Pancreas (tissue), 10 donors: ENCODE measurements at regions not wholly inside any gene's neighbourhood (a gene's known extent, or its start where the extent isn't known, plus 50 kb on each side); places are given as distances from the start of the nearest gene placed in this dataset.

Experiments used
- ATAC-seq, 4 donors: fragments of 200-7000 bp; cut with Tn5 transposase; one replicate each; pipeline versions ENCODE4 v1.8.0 to v1.9.1; 2020; ENCODE audit warnings: mild to moderate bottlenecking in 4 of 4, moderate library complexity in 4 of 4
- DNase-seq, 6 donors: peaks; one replicate each; pipeline ENCODE4 v3.0.0-alpha.2; 2020
- FAIRE-seq: peaks from 2 replicates; lab custom pipeline; 2012; peaks lifted over from hg19 to GRCh38; lab: Jason Lieb, UNC
- H3K27ac ChIP-seq, 4 donors: fragments of 200-600 bp; sonication (generic); 1 replicate in 3 of 4; 2 replicates in 1 of 4; pipeline versions ENCODE4 v1.5.0 to v1.8.0; 2020
- H3K27me3 ChIP-seq, 4 donors: fragments of 200-600 bp; one replicate each; pipeline ENCODE4 v1.8.0; 2021
- H3K36me3 ChIP-seq, 3 donors: fragments of 200-600 bp; sonication (generic) in 1 of 3; one replicate each; pipeline versions ENCODE4 v1.5.0 to v1.8.0; 2020 to 2021
- H3K4me1 ChIP-seq, 3 donors: fragments of 200-600 bp; one replicate each; pipeline ENCODE4 v1.8.0; 2021
- H3K4me3 ChIP-seq, 4 donors: fragments of 200-600 bp; sonication (generic) in 2 of 4; one replicate each; pipeline versions ENCODE4 v1.5.0 to v1.8.0; 2020 to 2021
- H3K9me3 ChIP-seq, 4 donors: fragments of 200-600 bp; one replicate each; pipeline ENCODE4 v1.8.0; 2021
- CTCF ChIP-seq, 4 donors: fragments of 200-600 bp; sonication (generic) in 3 of 4; IDR thresholded peaks; one replicate each; pipeline versions ENCODE4 v1.5.0 to v1.8.0; 2021; ENCODE audit warnings: antibody characterized with exemption in 4 of 4
- WGBS, 2 donors: extraction: QIAGEN DNeasy Blood & Tissue Kit; methylation state at CpG; one replicate each; pipeline ENCODE4 v1.1.7; 2013; 5-methylcytosine and 5-hydroxymethylcytosine counted together
- intact Hi-C, 3 donors: fragments of 100-400 bp; cut with DNase I; formaldehyde crosslinking; loops; one replicate each; pipeline versions ENCODE4 v1.11.1 to v1.14.2; 2022
- donor health status: healthy with polysubstance abuse.
- donor health status: DM: no; HTN: no; CAD: no; lungs with moderate emphysema.
- donor health status: DM: no; HTN: no; CAD: no.
- donor health status: control.
- donor health status: control.
- donor health status: Bipolar disorder and iron deficiency.
- donor health status: DM: yes; HTN: yes; CAD: no.
- donor health status: DM: no; HTN: no; CAD: no.
- donor health status: DM: no; HTN: no; CAD: no.
- donor health status: DM: yes; HTN: yes; CAD: no.

GRCh38 chr2:158907926-158908456, 60.4 kb upstream of the TANC1 start:
- no peak overlapping the region for H3K27ac ChIP-seq
- 86 to 89% methylated on average over 2 of the region's 2 CpGs for WGBS, 2 donors
- no peak for FAIRE-seq
- no peak overlapping the region for H3K4me3 ChIP-seq
- intact Hi-C loops: no loop called here
- DNase-seq: no peak
- no peaks in the 10 kb centered on the region for H3K9me3 ChIP-seq
- no peak for ATAC-seq
- TF ChIP-seq CTCF (IDR thresholded peaks at IDR 0.05): no peak
- no peaks in the 10 kb centered on the region for H3K36me3 ChIP-seq
- no peaks in the 10 kb centered on the region for H3K27me3 ChIP-seq
- H3K4me1 ChIP-seq: no peaks in the 10 kb centered on the region

- H3K36me3 ChIP-seq: no peaks in the 10 kb centered on the region
These were observed 56.3 kb upstream of the TANC1 start for GRCh38 chr2:158912112-158912511.

GRCh38 chr2:158912765-158913164, 55.7 kb upstream of the TANC1 start:
- no peaks in the 10 kb centered on the region for H3K36me3 ChIP-seq
- no peak overlapping the region for H3K4me3 ChIP-seq
- no peak overlapping the region for H3K27ac ChIP-seq
- FAIRE-seq (no peak), ATAC-seq (no peak), DNase-seq (no peak)
- TF ChIP-seq CTCF (IDR thresholded peaks at IDR 0.05): no peak
- no peaks in the 10 kb centered on the region for H3K4me1 ChIP-seq
- 87 to 100% methylated on average over 1 of the region's 1 CpG for WGBS, 2 donors
- H3K9me3 ChIP-seq: no peaks in the 10 kb centered on the region
- intact Hi-C loops: loop anchor here in 1 of 3 donors (5.0 kb wide), 1 partner anchor 205 kb away; no protein-coding TSS in a partner anchor
- no peaks in the 10 kb centered on the region for H3K27me3 ChIP-seq

More at GRCh38 chr2:158912112-158912511, 56.3 kb upstream of the TANC1 start:
- ATAC-seq (no peak), DNase-seq (no peak), FAIRE-seq (no peak)
- TF ChIP-seq CTCF (IDR thresholded peaks at IDR 0.05): no peak
- H3K27me3 ChIP-seq: no peaks in the 10 kb centered on the region
- no peak overlapping the region for H3K4me3 ChIP-seq
- 71 to 87% methylated on average over 4 of the region's 4 CpGs for WGBS, 2 donors
- H3K27ac ChIP-seq: no peak overlapping the region
- intact Hi-C loops: loop anchor here in 1 of 3 donors (5.0 kb wide), 1 partner anchor 205 kb away; no protein-coding TSS in a partner anchor
- no peaks in the 10 kb centered on the region for H3K4me1 ChIP-seq
- no peaks in the 10 kb centered on the region for H3K9me3 ChIP-seq

DNA sequence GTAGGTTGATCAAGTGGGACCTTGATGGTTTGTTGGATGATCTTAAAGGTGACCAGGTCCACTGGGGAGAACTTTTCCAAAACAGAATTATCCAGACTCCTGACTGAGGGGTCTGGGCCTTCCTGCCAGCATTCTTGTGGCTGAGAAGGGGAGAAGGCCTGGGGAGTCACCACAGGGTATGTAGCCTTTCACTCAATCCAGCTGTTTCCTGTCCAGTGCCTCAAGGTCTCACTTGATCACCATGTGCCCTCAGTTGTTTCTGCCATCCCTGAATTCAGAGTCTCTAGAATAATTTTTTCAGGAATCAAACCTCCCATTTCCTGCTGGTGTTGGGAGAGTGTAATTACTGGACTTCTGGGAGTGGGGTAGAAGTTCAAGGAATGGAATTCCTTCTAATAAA, 54.4 kb upstream of the TANC1 start:
- DNase-seq: no peak
- FAIRE-seq: no peak
- no peak for TF ChIP-seq CTCF (IDR thresholded peaks at IDR 0.05)
- no peak for ATAC-seq
- H3K27ac ChIP-seq: no peak overlapping the region
- H3K27me3 ChIP-seq: no peaks in the 10 kb centered on the region
- H3K4me1 ChIP-seq: no peaks in the 10 kb centered on the region
- no peak overlapping the region for H3K4me3 ChIP-seq
- intact Hi-C loops: loop anchor here in 1 of 3 donors (5.0 kb wide), 1 partner anchor 203 kb away; no protein-coding TSS in a partner anchor
- H3K36me3 ChIP-seq: no peaks in the 10 kb centered on the region
- no peaks in the 10 kb centered on the region for H3K9me3 ChIP-seq

DNA sequence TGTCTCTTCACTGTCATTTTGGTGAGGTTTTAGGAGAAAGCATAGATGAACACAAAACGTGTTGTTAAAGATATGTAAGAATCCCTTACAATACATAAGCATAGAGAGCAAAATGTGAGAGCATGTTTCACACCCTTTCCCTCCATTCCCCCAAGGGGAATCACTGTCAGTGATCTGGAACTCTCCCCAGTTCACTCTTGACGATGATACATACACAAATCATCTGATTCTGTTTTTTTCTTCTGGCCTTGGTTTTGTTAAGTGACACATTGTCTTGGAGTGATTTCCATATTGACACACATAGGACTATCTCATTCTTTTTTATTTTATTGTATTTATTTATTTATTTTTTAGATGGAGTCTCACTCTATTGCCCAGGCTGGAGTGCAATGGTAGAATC, 53.7 kb upstream of the TANC1 start:
- no peak for TF ChIP-seq CTCF (IDR thresholded peaks at IDR 0.05)
- WGBS, 2 donors: 83 to 88% methylated on average over 2 of the region's 2 CpGs
- intact Hi-C loops: loop anchor here in 1 of 3 donors (5.0 kb wide), 1 partner anchor 203 kb away; no protein-coding TSS in a partner anchor
- no peak for FAIRE-seq
- no peak for DNase-seq
- Histone ChIP-seq H3K9me3 (no peaks in the 10 kb centered on the region), H3K27me3 (no peaks in the 10 kb centered on the region), H3K27ac (no peak overlapping the region), H3K36me3 (no peaks in the 10 kb centered on the region), H3K4me3 (no peak overlapping the region), H3K4me1 (no peaks in the 10 kb centered on the region)
- ATAC-seq: no peak
